HUES64 (cell line): ENCODE measurements at regions not wholly inside any gene's neighbourhood (a gene's known extent, or its start where the extent isn't known, plus 50 kb on each side); places are given as distances from the start of the nearest gene placed in this dataset.

Source experiments
- H3K27ac ChIP-seq: 2 replicates; pipeline ENCODE4 v1.7.0; 2013; ENCODE audit warnings: low read depth, low read length, inconsistent platforms
- H3K27me3 ChIP-seq: 2 replicates; pipeline ENCODE4 v1.6.1; 2013; ENCODE audit warnings: mild to moderate bottlenecking, low read length; ENCODE audit not compliant: insufficient read depth
- H3K36me3 ChIP-seq: 2 replicates; pipeline ENCODE4 v1.6.1; 2013; ENCODE audit warnings: mild to moderate bottlenecking, low read length; ENCODE audit not compliant: insufficient read depth
- H3K4me1 ChIP-seq: 2 replicates; pipeline ENCODE4 v1.6.1; 2013; ENCODE audit warnings: mild to moderate bottlenecking, low read length, moderate library complexity; ENCODE audit not compliant: insufficient read depth
- H3K4me3 ChIP-seq: 2 replicates; pipeline ENCODE4 v1.5.1; 2013; ENCODE audit warnings: mild to moderate bottlenecking, low read length, moderate library complexity
- H3K9ac ChIP-seq: 2 replicates; pipeline ENCODE4 v1.6.1; 2013; ENCODE audit warnings: mild to moderate bottlenecking, low read depth, low read length
- H3K9me3 ChIP-seq: 2 replicates; pipeline ENCODE4 v1.6.1; 2013; ENCODE audit warnings: low read depth, low read length; ENCODE audit not compliant: insufficient read depth
- WGBS: fragments of 150-250, 120-280 bp; methylation state at CpG from one replicate; pipeline ENCODE4 v1.1.7; 2013; ENCODE audit warnings: missing lambda C conversion rate; 5-methylcytosine and 5-hydroxymethylcytosine counted together

GRCh38 chr18:78768656-78769501 is 210.7 kb upstream of the SALL3 start:
- H3K9ac ChIP-seq, result no peak overlapping the region
- peaks cover 14% of the 10 kb centered on the region; the same call in 1 of the 2 replicates for H3K4me1 ChIP-seq
- H3K27ac ChIP-seq, result no peak overlapping the region
- H3K27me3 ChIP-seq, result no peaks in the 10 kb centered on the region
- WGBS, result 86% methylated on average over 25 of the region's 25 CpGs
- H3K9me3 ChIP-seq, result no peaks in the 10 kb centered on the region
- H3K4me3 ChIP-seq, result no peak overlapping the region
- H3K36me3 ChIP-seq, result no peaks in the 10 kb centered on the region

GRCh38 chr18:78769502-78770105 is 210.0 kb upstream of the SALL3 start:
- WGBS, result 87% methylated on average over 18 of the region's 18 CpGs
- Histone ChIP-seq H3K27ac (no peak overlapping the region), H3K9ac (no peak overlapping the region), H3K4me3 (no peak overlapping the region), H3K36me3 (no peaks in the 10 kb centered on the region), H3K4me1 (peaks cover 14% of the 10 kb centered on the region; the same call in 1 of the 2 replicates), H3K9me3 (no peaks in the 10 kb centered on the region), H3K27me3 (no peaks in the 10 kb centered on the region)

GRCh38 chr18:78770139-78770822 is 209.3 kb upstream of the SALL3 start:
- no peaks in the 10 kb centered on the region for H3K9me3 ChIP-seq
- peaks cover 14% of the 10 kb centered on the region; the same call in 1 of the 2 replicates for H3K4me1 ChIP-seq
- 86% methylated on average over 20 of the region's 21 CpGs for WGBS
- no peak overlapping the region for H3K9ac ChIP-seq
- H3K36me3 ChIP-seq, result no peaks in the 10 kb centered on the region
- no peak overlapping the region for H3K27ac ChIP-seq
- no peaks in the 10 kb centered on the region for H3K27me3 ChIP-seq
- no peak overlapping the region for H3K4me3 ChIP-seq

GRCh38 chr18:78770823-78771139 is 208.8 kb upstream of the SALL3 start:
- Histone ChIP-seq H3K27ac (no peak overlapping the region), H3K4me3 (no peak overlapping the region), H3K27me3 (no peaks in the 10 kb centered on the region), H3K36me3 (no peaks in the 10 kb centered on the region), H3K9me3 (no peaks in the 10 kb centered on the region), H3K4me1 (peaks cover 14% of the 10 kb centered on the region; the same call in 1 of the 2 replicates), H3K9ac (no peak overlapping the region)
- 87% methylated on average over 12 of the region's 12 CpGs for WGBS

GRCh38 chr18:78771496-78772359 is 207.9 kb upstream of the SALL3 start:
- no peaks in the 10 kb centered on the region for H3K27me3 ChIP-seq
- no peak overlapping the region for H3K4me3 ChIP-seq
- no peak overlapping the region for H3K27ac ChIP-seq
- H3K9me3 ChIP-seq, result no peaks in the 10 kb centered on the region
- no peak overlapping the region for H3K9ac ChIP-seq
- H3K36me3 ChIP-seq, result no peaks in the 10 kb centered on the region
- whole genome bisulfite sequencing, result 94% methylated on average over 22 of the region's 22 CpGs
- H3K4me1 ChIP-seq, result peaks cover 14% of the 10 kb centered on the region; the same call in 1 of the 2 replicates

GRCh38 chr18:78772360-78773302 is 207.0 kb upstream of the SALL3 start:
- no peaks in the 10 kb centered on the region for H3K36me3 ChIP-seq
- no peak overlapping the region for H3K27ac ChIP-seq
- 88% methylated on average over 26 of the region's 26 CpGs for WGBS
- no peak overlapping the region for H3K4me3 ChIP-seq
- no peaks in the 10 kb centered on the region for H3K27me3 ChIP-seq
- peaks cover 14% of the 10 kb centered on the region; the same call in 1 of the 2 replicates for H3K4me1 ChIP-seq
- no peaks in the 10 kb centered on the region for H3K9me3 ChIP-seq
- no peak overlapping the region for H3K9ac ChIP-seq

- Histone ChIP-seq H3K9me3 (no peaks in the 10 kb centered on the region), H3K36me3 (no peaks in the 10 kb centered on the region), H3K4me3 (no peak overlapping the region), H3K27ac (no peak overlapping the region), H3K4me1 (peaks cover 14% of the 10 kb centered on the region; the same call in 1 of the 2 replicates), H3K9ac (no peak overlapping the region), H3K27me3 (no peaks in the 10 kb centered on the region)
- WGBS, result 92% methylated on average over 7 of the region's 7 CpGs
These were observed 206.3 kb upstream of the SALL3 start for GRCh38 chr18:78773303-78773755.

- no peaks in the 10 kb centered on the region for H3K9me3 ChIP-seq
- 91% methylated on average over 8 of the region's 9 CpGs for WGBS
- H3K27me3 ChIP-seq, result no peaks in the 10 kb centered on the region
- peaks cover 14% of the 10 kb centered on the region; the same call in 1 of the 2 replicates for H3K4me1 ChIP-seq
- no peaks in the 10 kb centered on the region for H3K36me3 ChIP-seq
- H3K9ac ChIP-seq, result no peak overlapping the region
- no peak overlapping the region for H3K4me3 ChIP-seq
- H3K27ac ChIP-seq, result no peak overlapping the region
These were observed 205.8 kb upstream of the SALL3 start for GRCh38 chr18:78773819-78774218.

- H3K27ac ChIP-seq, result no peak overlapping the region
These were observed 204.9 kb upstream of the SALL3 start for GRCh38 chr18:78774741-78775141.

GRCh38 chr18:78776151-78776550 is 203.5 kb upstream of the SALL3 start:
- no peaks in the 10 kb centered on the region for H3K27me3 ChIP-seq
- no peaks in the 10 kb centered on the region for H3K36me3 ChIP-seq
- no peaks in the 10 kb centered on the region for H3K4me1 ChIP-seq
- H3K4me3 ChIP-seq, result no peak overlapping the region
- H3K9ac ChIP-seq, result no peak overlapping the region
- no peak overlapping the region for H3K27ac ChIP-seq
- WGBS, result 95% methylated on average over 5 of the region's 5 CpGs
- no peaks in the 10 kb centered on the region for H3K9me3 ChIP-seq

More at GRCh38 chr18:78774741-78775141, 204.9 kb upstream of the SALL3 start:
- no peaks in the 10 kb centered on the region for H3K36me3 ChIP-seq
- no peak overlapping the region for H3K4me3 ChIP-seq
- no peak overlapping the region for H3K9ac ChIP-seq
- H3K9me3 ChIP-seq, result no peaks in the 10 kb centered on the region
- H3K4me1 ChIP-seq, result peaks cover 6% of the 10 kb centered on the region; the same call in 1 of the 2 replicates
- H3K27me3 ChIP-seq, result no peaks in the 10 kb centered on the region
- WGBS, result 93% methylated on average over 22 of the region's 22 CpGs
